Motor neuron (in vitro differentiated cells): ENCODE measurements at regions not wholly inside any gene's neighbourhood (a gene's known extent, or its start where the extent isn't known, plus 50 kb on each side); places are given as distances from the start of the nearest gene placed in this dataset.

Experiments used
- ATAC-seq, 8 experiments: fragments of 200-7000 bp; cut with Tn5 transposase; replicated peaks in 6 of 8; 2 replicates each; pipeline ENCODE4 v1.8.0; 2021; ENCODE audit warnings: mild to moderate bottlenecking in 8 of 8, moderate library complexity in 8 of 8
- H3K27ac ChIP-seq, 2 donors: fragments of 250-450 bp; sonication (Bioruptor Pico); 2 replicates each; pipeline ENCODE4 v1.9.0; 2021; ENCODE audit warnings: antibody characterized with exemption in 2 of 2, mild to moderate bottlenecking in 2 of 2, moderate library complexity in 1 of 2
- H3K4me1 ChIP-seq, 2 donors: fragments of 250-450 bp; sonication (Bioruptor Pico); replicated peaks in 1 of 2; 2 replicates each; pipeline ENCODE4 v1.6.1; 2021; ENCODE audit warnings: antibody characterized with exemption in 2 of 2, mild to moderate bottlenecking in 2 of 2, moderate library complexity in 1 of 2
- H3K4me3 ChIP-seq, 5 donors: fragments of 250-450 bp; sonication (Bioruptor Pico); 2 replicates each; pipeline ENCODE4 v1.9.0; 2021; ENCODE audit warnings: antibody characterized with exemption in 5 of 5, mild to moderate bottlenecking in 5 of 5, moderate library complexity in 4 of 5
- WGBS, 10 experiments: fragments of 450-650 bp; shearing (Covaris generic); methylation state at CpG; one replicate each; pipeline ENCODE4 v1.0.0; 2022; 5-methylcytosine and 5-hydroxymethylcytosine counted together
- in situ Hi-C, 9 experiments: fragments of 400-800 bp; cut with MboI; loops; one replicate each; pipeline ENCODE4 v1.15.0; 2021; ENCODE audit warnings: low sequenced_read_pairs in 9 of 9, low pct_unique_long_range_greater_than_20kb in 2 of 9; ENCODE audit not compliant: unreplicated experiment in 9 of 9

DNA sequence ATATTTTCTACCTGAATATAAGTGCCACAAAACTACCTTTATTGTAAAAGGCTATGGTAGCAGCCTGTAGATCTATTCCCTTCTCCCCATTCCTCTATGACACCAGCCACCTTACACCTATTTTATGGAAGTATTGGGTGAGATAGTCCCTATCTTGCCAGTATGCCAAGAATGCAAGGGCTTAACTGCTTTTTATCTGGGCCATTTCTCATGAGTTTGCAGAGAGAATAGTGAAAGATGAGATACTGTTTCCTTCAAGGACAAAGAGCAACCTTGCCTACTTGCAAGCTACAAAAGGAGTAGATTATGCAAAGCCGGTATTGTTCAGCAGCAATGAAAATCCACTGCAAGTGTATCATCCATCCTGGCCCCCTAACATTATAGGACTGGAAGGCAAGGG, 1775.6 kb upstream of the SEL1L start:
- in situ Hi-C loops = no loop called here
- WGBS, 10 experiments = 0 to 100% (median 95%) methylated on average over 1 of the region's 1 CpG; no CpG with 5 or more reads in 2 of the 10 experiments

DNA sequence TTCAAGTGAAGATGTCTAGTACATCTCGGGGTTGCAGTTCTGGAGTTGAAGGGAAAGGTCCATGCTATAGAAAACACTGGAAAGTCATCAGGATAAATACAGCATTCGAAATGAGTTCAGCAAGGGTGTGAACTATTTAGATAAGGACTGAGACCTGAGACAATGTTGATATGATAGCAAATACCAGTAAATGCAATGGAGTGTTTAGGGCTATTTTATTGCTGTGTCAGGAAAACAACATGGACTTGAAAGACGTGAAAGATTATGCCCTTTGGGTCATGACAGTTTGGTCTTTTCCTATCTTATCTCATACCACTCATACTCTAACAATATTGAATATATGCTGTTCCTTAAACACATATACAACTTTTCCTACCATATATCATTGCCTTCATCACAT, 1776.2 kb upstream of the SEL1L start:
- no peak for ATAC-seq
- H3K4me3 ChIP-seq = no peak overlapping the region
- H3K4me1 ChIP-seq = no peaks in the 10 kb centered on the region
- 0 to 90% (median 70%) methylated on average over 1 to 3 of the region's 3 CpGs; no CpG with 5 or more reads in 1 of the 10 experiments for WGBS, 10 experiments
- H3K27ac ChIP-seq = no peak overlapping the region
- in situ Hi-C loops = no loop called here

More for the DNA sequence above, 1775.6 kb upstream of the SEL1L start:
- Histone ChIP-seq H3K4me1 (no peaks in the 10 kb centered on the region), H3K27ac (no peak overlapping the region), H3K4me3 (no peak overlapping the region)
- no peak for ATAC-seq

DNA sequence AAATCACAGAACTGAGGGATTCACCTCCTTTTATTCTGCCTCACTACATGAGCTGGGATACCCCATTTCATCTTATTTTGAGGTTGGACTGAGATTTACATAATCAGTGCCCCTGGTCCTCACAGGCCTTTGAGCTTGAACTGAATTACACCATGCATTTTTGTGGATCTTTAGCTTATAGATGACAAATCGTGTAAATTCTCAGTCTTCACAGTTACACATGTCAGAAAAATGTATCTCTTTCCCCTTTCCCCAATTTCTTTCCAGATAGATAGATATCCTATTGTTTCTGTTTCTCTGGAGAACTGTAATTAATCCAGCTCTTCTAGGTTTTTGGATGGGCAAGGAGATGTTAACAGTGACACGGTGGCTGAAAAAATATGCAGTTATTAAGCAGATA, 1778.9 kb upstream of the SEL1L start:
- ATAC-seq = no peak
- Histone ChIP-seq H3K4me3 (no peak overlapping the region), H3K4me1 (no peaks in the 10 kb centered on the region), H3K27ac (no peak overlapping the region)
- in situ Hi-C loops = no loop called here
- WGBS, 10 experiments = 19 to 100% (median 80%) methylated on average over 1 to 2 of the region's 2 CpGs; no CpG with 5 or more reads in 1 of the 10 experiments

DNA sequence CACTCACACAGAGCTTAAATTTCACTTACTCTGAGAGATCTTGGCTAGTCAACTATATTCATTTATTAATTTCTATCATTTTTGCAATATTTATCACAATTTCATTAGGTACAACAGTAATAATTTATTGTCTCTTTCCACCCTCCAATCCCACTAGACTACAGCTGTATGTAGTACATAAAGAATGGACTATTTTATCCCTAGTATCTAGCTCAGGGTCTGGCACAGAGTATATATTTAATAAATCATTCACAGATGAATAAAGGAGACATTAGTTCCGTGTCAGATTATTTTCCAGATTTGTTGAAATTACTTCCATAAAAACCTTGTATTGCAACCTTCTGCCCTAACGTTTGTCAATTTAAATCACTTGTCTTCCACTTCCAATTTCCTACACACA, 1781.1 kb upstream of the SEL1L start:
- Histone ChIP-seq H3K4me1 (no peaks in the 10 kb centered on the region), H3K27ac (no peak overlapping the region), H3K4me3 (no peak overlapping the region)
- 0 to 83% (median 54%) methylated on average over 1 to 2 of the region's 2 CpGs for WGBS, 10 experiments
- in situ Hi-C loops = no loop called here
- peak in 4 of 8 experiments; percentile 37 to 92 (median 82) for ATAC-seq

DNA sequence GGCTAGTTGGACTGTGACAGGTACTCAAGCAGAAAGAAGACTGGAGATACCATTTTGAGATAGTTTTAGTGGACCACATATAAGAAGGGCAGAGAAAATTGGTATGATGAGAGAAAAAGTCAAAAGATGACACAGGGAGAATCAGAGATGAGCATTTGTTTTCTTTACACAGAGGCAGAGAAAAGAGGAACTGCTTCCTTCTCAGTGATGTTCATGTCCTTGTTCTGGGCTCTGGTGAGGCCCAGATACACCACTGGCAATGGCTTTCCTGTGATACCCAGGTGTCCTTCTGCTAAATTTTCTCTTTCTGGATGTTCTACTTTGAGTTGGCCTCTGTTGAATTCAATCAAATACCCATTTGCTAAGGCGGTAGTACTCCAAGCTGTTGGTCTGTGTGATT, 1782.7 kb upstream of the SEL1L start:
- H3K27ac ChIP-seq = no peak overlapping the region
- in situ Hi-C loops = no loop called here
- no peak overlapping the region for H3K4me3 ChIP-seq
- WGBS, 10 experiments = 0 to 100% (median 85%) methylated on average over 1 of the region's 1 CpG
- no peak for ATAC-seq
- no peaks in the 10 kb centered on the region for H3K4me1 ChIP-seq

DNA sequence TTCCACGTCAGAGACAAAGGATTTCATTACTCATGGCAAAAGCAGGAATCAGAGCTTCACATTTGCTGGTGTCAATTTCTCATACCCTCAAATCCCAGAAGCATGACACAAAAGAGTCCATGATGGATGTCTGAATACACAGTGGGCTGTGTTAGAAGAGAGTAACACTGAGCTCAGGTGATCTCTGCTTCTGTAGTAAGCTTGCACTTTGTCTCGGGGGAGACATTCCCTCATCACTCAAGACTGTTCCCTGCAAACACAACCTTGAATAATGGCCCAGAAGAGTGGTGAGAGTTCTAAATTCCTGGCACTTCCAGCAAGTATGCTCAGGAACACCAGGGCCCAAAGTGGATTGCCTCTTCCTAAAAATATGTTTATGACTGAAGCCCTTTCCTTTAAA, 1787.2 kb upstream of the SEL1L start:
- in situ Hi-C loops = no loop called here
- Histone ChIP-seq H3K4me3 (no peak overlapping the region), H3K27ac (no peak overlapping the region), H3K4me1 (no peaks in the 10 kb centered on the region)
- peak in 5 of 8 experiments; percentile 32 to 92 (median 54) for ATAC-seq
- 20 to 100% (median 50%) methylated on average over 1 to 2 of the region's 2 CpGs; no CpG with 5 or more reads in 1 of the 10 experiments for WGBS, 10 experiments

DNA sequence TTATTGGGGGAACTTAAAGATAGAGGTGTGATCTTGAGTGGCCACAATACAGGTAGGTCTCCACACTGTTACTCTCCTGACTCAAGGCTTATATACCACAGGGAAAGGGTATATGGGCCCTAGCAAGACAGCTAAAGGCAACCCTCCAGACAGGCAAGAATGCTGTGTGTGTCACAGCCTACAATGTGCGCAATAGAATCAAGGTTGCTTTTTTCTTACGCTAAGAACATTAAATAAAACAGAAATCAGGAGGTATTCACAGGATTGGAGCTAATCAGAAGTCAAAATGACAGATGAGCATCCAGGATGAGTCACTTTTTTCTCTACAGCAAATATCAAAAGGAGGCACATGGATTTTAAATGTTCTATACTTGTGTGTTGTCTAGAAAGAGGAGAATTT, 1797.9 kb upstream of the SEL1L start:
- peak in 4 of 8 experiments; percentile 16 to 66 (median 50) for ATAC-seq
- H3K27ac ChIP-seq = no peak overlapping the region
- in situ Hi-C loops = no loop called here
- no peak overlapping the region for H3K4me3 ChIP-seq
- WGBS, 10 experiments = 29 to 100% (median 86%) methylated on average over 1 to 2 of the region's 2 CpGs; no CpG with 5 or more reads in 1 of the 10 experiments
- H3K4me1 ChIP-seq = peaks cover 0 to 8% of the 10 kb centered on the region in 2 donors

DNA sequence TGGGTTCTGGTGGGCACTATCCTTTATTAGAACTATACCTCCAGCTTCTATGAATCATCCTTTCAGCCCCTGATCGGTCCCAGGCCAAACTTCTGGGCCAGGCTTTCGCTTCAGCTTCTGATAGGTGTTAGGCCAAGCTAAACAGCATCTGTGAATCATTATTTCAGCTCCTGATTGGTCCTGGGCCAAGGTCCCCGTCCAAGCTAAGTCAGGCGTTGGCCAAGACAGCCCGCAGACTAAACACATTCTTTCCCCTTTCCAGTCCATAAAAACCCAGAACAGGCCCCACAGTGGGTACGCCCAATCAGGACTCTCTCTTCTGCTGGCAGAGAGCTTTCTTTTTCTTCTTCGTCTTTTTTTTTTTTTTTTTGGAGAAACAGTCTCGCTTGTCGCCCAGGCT, 1808.9 kb upstream of the SEL1L start:
- WGBS, 10 experiments = 10 to 100% (median 90%) methylated on average over 1 to 7 of the region's 9 CpGs
- no peak for ATAC-seq
- in situ Hi-C loops = no loop called here

DNA sequence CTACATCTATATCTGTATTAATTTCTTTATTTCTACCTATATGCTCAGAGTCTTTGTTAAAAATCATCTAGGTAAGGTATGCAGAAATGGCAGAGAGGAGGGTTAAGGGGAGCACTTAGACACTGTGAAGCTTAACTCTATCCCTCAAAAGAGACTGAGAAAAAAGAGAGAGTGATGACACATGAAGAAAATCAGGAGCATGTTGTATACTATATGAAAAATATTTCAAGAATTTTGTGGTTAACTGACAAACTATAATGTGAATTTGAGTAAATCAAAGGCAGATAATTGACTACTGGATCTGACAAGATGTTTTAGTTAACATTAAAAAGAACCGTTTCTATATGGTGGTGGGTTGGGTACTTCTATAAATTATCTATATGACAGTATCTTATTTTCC, 1814.2 kb upstream of the SEL1L start:
- Histone ChIP-seq H3K4me3 (no peak overlapping the region), H3K4me1 (no peaks in the 10 kb centered on the region), H3K27ac (no peak overlapping the region)
- no peak for ATAC-seq
- WGBS, 10 experiments = 0 to 83% (median 57%) methylated on average over 1 of the region's 1 CpG; no CpG with 5 or more reads in 3 of the 10 experiments
- in situ Hi-C loops = no loop called here

More for the DNA sequence above, 1808.9 kb upstream of the SEL1L start:
- no peaks in the 10 kb centered on the region for H3K4me1 ChIP-seq
- H3K27ac ChIP-seq = no peak overlapping the region
- H3K4me3 ChIP-seq = no peak overlapping the region

DNA sequence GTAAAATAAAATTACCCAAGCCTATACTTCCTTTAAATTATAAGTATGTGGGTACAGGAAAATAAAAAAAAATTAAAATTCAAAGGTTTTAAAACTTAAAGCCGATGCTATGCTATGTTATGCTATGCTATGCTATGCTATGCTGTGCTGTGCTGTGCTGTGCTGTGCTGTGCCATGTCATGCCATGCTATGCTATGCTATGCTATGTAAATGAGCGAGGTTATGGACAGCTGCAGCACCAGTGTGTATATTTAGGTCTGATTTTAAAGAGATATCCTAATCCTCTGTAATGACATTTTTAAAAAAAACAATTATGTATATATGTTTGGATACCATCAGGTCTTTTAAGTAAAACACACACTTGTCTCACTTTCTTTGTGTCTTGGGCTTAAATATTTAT, 1822.0 kb upstream of the SEL1L start:
- peak in 1 of 8 experiments; percentile 24 for ATAC-seq
- in situ Hi-C loops = no loop called here
- Histone ChIP-seq H3K4me1 (no peaks in the 10 kb centered on the region), H3K4me3 (no peak overlapping the region), H3K27ac (no peak overlapping the region)
- WGBS, 10 experiments = 25 to 92% (median 78%) methylated on average over 1 to 2 of the region's 2 CpGs; no CpG with 5 or more reads in 1 of the 10 experiments

- WGBS, 10 experiments = 0 to 99% (median 91%) methylated on average over 2 to 5 of the region's 5 CpGs; no CpG with 5 or more reads in 1 of the 10 experiments
- no peak for ATAC-seq
- no peak overlapping the region for H3K27ac ChIP-seq
- H3K4me3 ChIP-seq = no peak overlapping the region
- H3K4me1 ChIP-seq = no peaks in the 10 kb centered on the region
- in situ Hi-C loops = no loop called here
Measured at GRCh38 chr14:83356080-83356479, 1822.4 kb upstream of the SEL1L start.

- H3K27ac ChIP-seq = no peak overlapping the region
- 0 to 100% (median 59%) methylated on average over 1 of the region's 1 CpG; no CpG with 5 or more reads in 2 of the 10 experiments for whole genome bisulfite sequencing, 10 experiments
- H3K4me3 ChIP-seq = no peak overlapping the region
- in situ Hi-C loops = no loop called here
- no peak for ATAC-seq
- no peaks in the 10 kb centered on the region for H3K4me1 ChIP-seq
Measured at GRCh38 chr14:83372271-83372670, 1838.6 kb upstream of the SEL1L start.

DNA sequence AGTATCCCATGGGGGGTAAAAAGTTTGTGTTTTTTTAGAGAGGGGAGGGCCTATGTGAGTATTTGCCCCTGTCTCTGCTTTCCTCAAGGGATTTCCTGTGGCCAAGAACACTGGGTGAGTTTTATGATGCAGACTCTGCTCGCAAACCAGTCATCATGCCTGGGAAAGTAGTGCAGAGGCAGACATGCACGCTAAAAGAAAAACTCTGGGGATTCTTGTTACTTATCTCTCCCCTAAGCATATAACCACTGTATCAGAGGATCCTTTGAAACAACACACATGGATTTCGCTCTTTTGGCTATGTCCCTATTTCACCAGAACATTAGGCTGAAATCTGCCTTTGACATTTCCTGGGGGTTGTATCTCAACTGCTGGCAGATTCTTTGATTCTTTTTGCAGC, 1845.8 kb upstream of the SEL1L start:
- in situ Hi-C loops = no loop called here
- ATAC-seq = no peak
- 10 to 100% (median 65%) methylated on average over 1 to 3 of the region's 3 CpGs; no CpG with 5 or more reads in 2 of the 10 experiments for WGBS, 10 experiments
- H3K4me3 ChIP-seq = no peak overlapping the region
- no peaks in the 10 kb centered on the region for H3K4me1 ChIP-seq
- no peak overlapping the region for H3K27ac ChIP-seq

DNA sequence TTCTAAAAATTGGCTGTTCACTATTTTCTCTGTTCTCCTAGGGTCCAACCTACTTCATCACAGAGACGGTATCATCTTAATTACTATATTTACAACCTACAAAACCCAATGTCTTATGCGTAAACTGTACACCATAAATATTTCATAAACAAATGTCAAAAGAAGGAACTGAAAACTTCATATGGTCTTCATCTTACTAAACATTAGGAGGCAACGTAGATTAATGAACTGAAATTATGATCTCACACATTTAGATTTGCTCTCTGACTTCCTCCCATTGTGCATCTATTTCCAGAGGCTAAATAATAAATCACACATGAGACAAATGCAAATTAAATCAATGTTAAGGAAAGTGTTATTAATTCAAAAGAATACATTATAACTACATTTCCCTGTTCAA, 1850.6 kb upstream of the SEL1L start:
- Histone ChIP-seq H3K27ac (no peak overlapping the region), H3K4me3 (no peak overlapping the region), H3K4me1 (no peaks in the 10 kb centered on the region)
- no peak for ATAC-seq
- in situ Hi-C loops = no loop called here
- 0 to 92% (median 72%) methylated on average over 1 to 3 of the region's 3 CpGs for WGBS, 10 experiments
